H9 (cell line): ENCODE measurements at regions not wholly inside any gene's neighbourhood (a gene's known extent, or its start where the extent isn't known, plus 50 kb on each side); places are given as distances from the start of the nearest gene placed in this dataset.

Experiments used
- DNase-seq: peaks from one replicate; pipeline ENCODE4 v3.0.0-alpha.2; 2017
- H2AFZ ChIP-seq: one replicate; pipeline ENCODE4 v1.6.1; 2013; ENCODE audit warnings: mild to moderate bottlenecking, low read length, control low read depth, moderate library complexity
- H2AK5ac ChIP-seq: 2 replicates; pipeline ENCODE4 v1.6.1; 2013; ENCODE audit warnings: low read length, control low read depth, mixed read lengths; ENCODE audit not compliant: insufficient read length
- H2BK120ac ChIP-seq: one replicate; pipeline ENCODE4 v1.6.1; 2013; ENCODE audit warnings: low read depth, mild to moderate bottlenecking, low read length, control low read depth, inconsistent platforms; ENCODE audit not compliant: poor library complexity, severe bottlenecking
- H2BK12ac ChIP-seq: 2 replicates; pipeline ENCODE4 v1.6.1; 2013; ENCODE audit warnings: low read length, control low read depth, mixed read lengths, low read depth; ENCODE audit not compliant: insufficient read length
- H2BK15ac ChIP-seq: 2 replicates; pipeline ENCODE4 v1.6.1; 2013; ENCODE audit warnings: low read depth, low read length, control low read depth
- H2BK20ac ChIP-seq: one replicate; pipeline ENCODE4 v1.6.1; 2013; ENCODE audit warnings: low read depth, mild to moderate bottlenecking, low read length, control low read depth, inconsistent platforms; ENCODE audit not compliant: poor library complexity, severe bottlenecking
- H2BK5ac ChIP-seq: 2 replicates; pipeline ENCODE4 v1.6.1; 2013; ENCODE audit warnings: low read length, control low read depth, mixed read lengths; ENCODE audit not compliant: insufficient read length
- H3K14ac ChIP-seq: 2 replicates; pipeline ENCODE4 v1.6.1; 2013; ENCODE audit warnings: low read length, control low read depth; ENCODE audit not compliant: insufficient read depth
- H3K18ac ChIP-seq: 2 replicates; pipeline ENCODE4 v1.6.1; 2013; ENCODE audit warnings: low read depth, mild to moderate bottlenecking, mixed read lengths, low read length, control low read depth; ENCODE audit not compliant: insufficient read length
- H3K23ac ChIP-seq: 2 replicates; pipeline ENCODE4 v1.6.1; 2013; ENCODE audit warnings: low read length, control low read depth, mixed read lengths, low read depth; ENCODE audit not compliant: insufficient read length
- H3K23me2 ChIP-seq: 2 replicates; pipeline ENCODE4 v1.6.1; 2013; ENCODE audit warnings: low read depth, mild to moderate bottlenecking, mixed read lengths, low read length, control low read depth; ENCODE audit not compliant: insufficient read length, poor library complexity, severe bottlenecking
- H3K27ac ChIP-seq: 2 replicates; pipeline ENCODE4 v1.5.1; 2013; ENCODE audit warnings: low read length, control low read depth, mixed read lengths, low read depth; ENCODE audit not compliant: insufficient read length
- H3K27me3 ChIP-seq: 2 replicates; pipeline ENCODE4 v1.6.1; 2013; ENCODE audit warnings: low read length, control low read depth, inconsistent platforms; ENCODE audit not compliant: insufficient read depth
- H3K4ac ChIP-seq: 2 replicates; pipeline ENCODE4 v1.6.1; 2013; ENCODE audit warnings: low read depth, mild to moderate bottlenecking, control low read depth, inconsistent platforms, low read length, moderate library complexity
- H3K4me1 ChIP-seq: 2 replicates; pipeline ENCODE4 v1.6.1; 2013; ENCODE audit warnings: low read length, control low read depth, inconsistent platforms; ENCODE audit not compliant: insufficient read depth
- H3K4me2 ChIP-seq: 2 replicates; pipeline ENCODE4 v1.6.1; 2013; ENCODE audit warnings: low read length, control low read depth, mixed read lengths; ENCODE audit not compliant: insufficient read length, insufficient read depth
- H3K56ac ChIP-seq: 2 replicates; pipeline ENCODE4 v1.6.1; 2013; ENCODE audit warnings: low read depth, mild to moderate bottlenecking, mixed read lengths, low read length, control low read depth; ENCODE audit not compliant: insufficient read length
- H3K79me1 ChIP-seq: 2 replicates; pipeline ENCODE4 v1.6.1; 2013; ENCODE audit warnings: low read depth, mild to moderate bottlenecking, moderate library complexity, low read length, control low read depth, inconsistent platforms; ENCODE audit not compliant: insufficient read depth, poor library complexity, severe bottlenecking
- H3K79me2 ChIP-seq: 2 replicates; pipeline ENCODE4 v1.6.1; 2013; ENCODE audit warnings: low read length, control low read depth, inconsistent platforms; ENCODE audit not compliant: insufficient read depth
- H3K9ac ChIP-seq: 2 replicates; pipeline ENCODE4 v1.6.1; 2013; ENCODE audit warnings: low read length, control low read depth, mixed read lengths; ENCODE audit not compliant: insufficient read length; ENCODE audit errors: extremely low read depth
- H3K9me3 ChIP-seq: one replicate; pipeline ENCODE4 v1.6.1; 2013; ENCODE audit warnings: low read depth, low read length, inconsistent platforms; ENCODE audit not compliant: control insufficient read depth
- H3T11ph ChIP-seq: one replicate; pipeline ENCODE4 v1.6.1; 2013; ENCODE audit warnings: mild to moderate bottlenecking, low read length, control low read depth, inconsistent platforms
- H4K20me1 ChIP-seq: one replicate; pipeline ENCODE4 v1.6.1; 2013; ENCODE audit not compliant: control insufficient read depth, insufficient read length, insufficient read depth
- H4K5ac ChIP-seq: 2 replicates; pipeline ENCODE4 v1.6.1; 2013; ENCODE audit warnings: low read depth, mild to moderate bottlenecking, mixed read lengths, low read length, control low read depth; ENCODE audit not compliant: insufficient read length
- H4K8ac ChIP-seq: replicated peaks from 2 replicates; pipeline ENCODE4 v1.6.1; 2013; ENCODE audit warnings: low read length, control low read depth, mixed read lengths, low read depth; ENCODE audit not compliant: insufficient read length
- H4K91ac ChIP-seq: 2 replicates; pipeline ENCODE4 v1.6.1; 2013; ENCODE audit warnings: low read depth, mild to moderate bottlenecking, moderate library complexity, mixed read lengths, low read length, control low read depth; ENCODE audit not compliant: insufficient read length
- H3K27ac Mint-ChIP-seq, 3 experiments: 2 replicates in 2 of 3; 3 replicates in 1 of 3; pipeline ENCODE4 v1.8.0; 2020 to 2021; ENCODE audit warnings: mixed read lengths in 3 of 3, mild to moderate bottlenecking in 1 of 3, moderate library complexity in 1 of 3
- H3K27me3 Mint-ChIP-seq: 2 replicates; pipeline ENCODE4 v1.8.0; 2021; ENCODE audit warnings: low read depth, mild to moderate bottlenecking, moderate library complexity, mixed read lengths
- H3K36me3 Mint-ChIP-seq, 3 experiments: 2 replicates in 2 of 3; 3 replicates in 1 of 3; pipeline ENCODE4 v1.8.0; 2020 to 2021; ENCODE audit warnings: low read depth in 3 of 3, mixed read lengths in 3 of 3; ENCODE audit not compliant: insufficient read depth in 1 of 3
- H3K4me1 Mint-ChIP-seq, 2 experiments: 2 replicates each; pipeline ENCODE4 v1.8.0; 2020; ENCODE audit warnings: mixed read lengths in 2 of 2
- H3K4me3 Mint-ChIP-seq, 2 experiments: 2 replicates in 1 of 2; 3 replicates in 1 of 2; pipeline ENCODE4 v1.8.0; 2020 to 2021; ENCODE audit warnings: mild to moderate bottlenecking in 2 of 2, mixed read lengths in 2 of 2, moderate library complexity in 1 of 2
- H3K9me3 Mint-ChIP-seq, 2 experiments: 2 replicates in 1 of 2; 3 replicates in 1 of 2; pipeline ENCODE4 v1.8.0; 2020; ENCODE audit warnings: mild to moderate bottlenecking in 2 of 2, mixed read lengths in 2 of 2, moderate library complexity in 1 of 2
- WGBS: extraction: QIAGEN DNeasy Blood & Tissue Kit; methylation state at CpG from one replicate; pipeline ENCODE4 v1.1.7; 2013; ENCODE audit warnings: missing lambda C conversion rate, low lambda C conversion rate, mixed read lengths; ENCODE audit not compliant: insufficient read length; ENCODE audit errors: extremely low coverage; 5-methylcytosine and 5-hydroxymethylcytosine counted together
- TF ChIP-seq, protein P1 (sequence below): fragments of 200-600 bp; sonication (generic); conservative IDR thresholded peaks from 3 replicates; pipeline ENCODE4 v1.8.0; 2021; ENCODE audit warnings: antibody characterized with exemption, mild to moderate bottlenecking

- Histone ChIP-seq H2BK15ac (no peak overlapping the region), H3K27ac (no peak overlapping the region), H4K5ac (no peak overlapping the region), H4K20me1 (no peaks in the 10 kb centered on the region), H3K18ac (no peak overlapping the region), H3K56ac (no peak overlapping the region), H3K4me1 (no peaks in the 10 kb centered on the region; the same call in 1 of the 2 replicates), H2BK20ac (no peak overlapping the region), H2BK120ac (no peak overlapping the region), H3K14ac (no peak overlapping the region), H3K23ac (no peak overlapping the region), H3K79me2 (no peaks in the 10 kb centered on the region), H2AK5ac (no peak overlapping the region), H2BK5ac (no peak overlapping the region), H3K4me2 (no peak overlapping the region), H4K8ac (no peak overlapping the region), H3K4ac (no peak overlapping the region), H3K9ac (no peak overlapping the region), H4K91ac (no peak overlapping the region), H3K23me2 (no peaks in the 10 kb centered on the region), H2AFZ (no peak overlapping the region), H3K9me3 (no peaks in the 10 kb centered on the region), H3K27me3 (no peaks in the 10 kb centered on the region), H3T11ph (no peak overlapping the region), H3K79me1 (no peaks in the 10 kb centered on the region), H2BK12ac (no peak overlapping the region)
- Mint-ChIP-seq H3K4me3 (no peak overlapping the region), H3K9me3 (no peaks in the 10 kb centered on the region; a peak in 1 of 5 replicates), H3K36me3 (no peaks in the 10 kb centered on the region), H3K4me1 (peaks cover 14 to 16% of the 10 kb centered on the region in 2 experiments), H3K27ac (no peak overlapping the region), H3K27me3 (no peaks in the 10 kb centered on the region)
- no peak for DNase-seq
- WGBS, result no CpG with 5 or more reads among the region's 1 CpG
- TF ChIP-seq, protein P1, sequence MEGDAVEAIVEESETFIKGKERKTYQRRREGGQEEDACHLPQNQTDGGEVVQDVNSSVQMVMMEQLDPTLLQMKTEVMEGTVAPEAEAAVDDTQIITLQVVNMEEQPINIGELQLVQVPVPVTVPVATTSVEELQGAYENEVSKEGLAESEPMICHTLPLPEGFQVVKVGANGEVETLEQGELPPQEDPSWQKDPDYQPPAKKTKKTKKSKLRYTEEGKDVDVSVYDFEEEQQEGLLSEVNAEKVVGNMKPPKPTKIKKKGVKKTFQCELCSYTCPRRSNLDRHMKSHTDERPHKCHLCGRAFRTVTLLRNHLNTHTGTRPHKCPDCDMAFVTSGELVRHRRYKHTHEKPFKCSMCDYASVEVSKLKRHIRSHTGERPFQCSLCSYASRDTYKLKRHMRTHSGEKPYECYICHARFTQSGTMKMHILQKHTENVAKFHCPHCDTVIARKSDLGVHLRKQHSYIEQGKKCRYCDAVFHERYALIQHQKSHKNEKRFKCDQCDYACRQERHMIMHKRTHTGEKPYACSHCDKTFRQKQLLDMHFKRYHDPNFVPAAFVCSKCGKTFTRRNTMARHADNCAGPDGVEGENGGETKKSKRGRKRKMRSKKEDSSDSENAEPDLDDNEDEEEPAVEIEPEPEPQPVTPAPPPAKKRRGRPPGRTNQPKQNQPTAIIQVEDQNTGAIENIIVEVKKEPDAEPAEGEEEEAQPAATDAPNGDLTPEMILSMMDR, result no peak
Measured at GRCh38 chr5:155923784-155924183, 403.2 kb upstream of the SGCD start.
